Neural cell (in vitro differentiated cells): ENCODE measurements at regions not wholly inside any gene's neighbourhood (a gene's known extent, or its start where the extent isn't known, plus 50 kb on each side); places are given as distances from the start of the nearest gene placed in this dataset.

Experiments used
- EP300 ChIP-seq: fragments of 450-650 bp; conservative IDR thresholded peaks from 2 replicates; pipeline ENCODE4 v1.6.1; 2014; ENCODE audit warnings: antibody characterized with exemption, mild to moderate bottlenecking, moderate library complexity; ENCODE audit not compliant: poor library complexity, severe bottlenecking
- EZH2 ChIP-seq: fragments of 200-600, 300-800 bp; shearing (Covaris generic), sonication (generic); IDR thresholded peaks from 2 replicates; pipeline ENCODE4 v1.6.1; 2014; ENCODE audit warnings: antibody characterized with exemption, low read length, borderline replicate concordance, mild to moderate bottlenecking; ENCODE audit not compliant: insufficient read depth, poor library complexity, severe bottlenecking
- MXI1 ChIP-seq: fragments of 450-650 bp; conservative IDR thresholded peaks from 2 replicates; pipeline ENCODE4 v1.6.1; 2014; ENCODE audit warnings: antibody characterized with exemption, mild to moderate bottlenecking; ENCODE audit not compliant: poor library complexity, severe bottlenecking
- TAF1 ChIP-seq: IDR thresholded peaks from 2 replicates; pipeline ENCODE4 v1.6.1; 2012; ENCODE audit warnings: low read depth
- TF ChIP-seq, protein P1 (sequence below): fragments of 450-650 bp; IDR thresholded peaks from 2 replicates; pipeline ENCODE4 v1.5.1; 2014; ENCODE audit warnings: antibody characterized with exemption, mild to moderate bottlenecking, moderate library complexity; ENCODE audit not compliant: poor library complexity, severe bottlenecking

DNA sequence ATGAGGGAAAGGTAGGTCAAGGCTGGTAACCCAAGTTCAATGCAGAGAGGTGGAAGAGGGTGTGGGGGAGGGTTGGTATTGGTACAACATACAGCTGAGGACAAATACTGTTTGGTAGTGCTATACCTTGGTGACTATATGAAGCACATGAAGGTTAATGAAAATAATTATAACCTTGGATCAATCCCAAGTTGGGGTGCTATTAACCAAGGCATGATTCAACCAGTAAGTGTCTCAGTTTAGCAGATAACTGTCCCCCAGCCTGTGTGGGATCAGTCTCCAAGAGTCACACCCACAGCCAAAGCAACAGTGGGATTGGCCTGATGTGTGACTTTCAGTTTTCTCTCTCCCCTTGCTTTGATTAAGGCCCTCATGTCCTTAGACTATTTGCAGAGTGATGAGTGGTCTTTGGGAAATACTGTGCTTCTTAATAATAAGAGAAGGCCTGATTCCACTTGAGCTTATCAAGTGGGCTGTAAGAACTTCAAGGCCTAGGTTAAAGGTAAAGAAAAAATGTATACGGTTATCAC is 80.8 kb downstream of the EOMES start:
- no peak for TF ChIP-seq EZH2
- no peak for TF ChIP-seq EP300
- TF ChIP-seq, protein P1, sequence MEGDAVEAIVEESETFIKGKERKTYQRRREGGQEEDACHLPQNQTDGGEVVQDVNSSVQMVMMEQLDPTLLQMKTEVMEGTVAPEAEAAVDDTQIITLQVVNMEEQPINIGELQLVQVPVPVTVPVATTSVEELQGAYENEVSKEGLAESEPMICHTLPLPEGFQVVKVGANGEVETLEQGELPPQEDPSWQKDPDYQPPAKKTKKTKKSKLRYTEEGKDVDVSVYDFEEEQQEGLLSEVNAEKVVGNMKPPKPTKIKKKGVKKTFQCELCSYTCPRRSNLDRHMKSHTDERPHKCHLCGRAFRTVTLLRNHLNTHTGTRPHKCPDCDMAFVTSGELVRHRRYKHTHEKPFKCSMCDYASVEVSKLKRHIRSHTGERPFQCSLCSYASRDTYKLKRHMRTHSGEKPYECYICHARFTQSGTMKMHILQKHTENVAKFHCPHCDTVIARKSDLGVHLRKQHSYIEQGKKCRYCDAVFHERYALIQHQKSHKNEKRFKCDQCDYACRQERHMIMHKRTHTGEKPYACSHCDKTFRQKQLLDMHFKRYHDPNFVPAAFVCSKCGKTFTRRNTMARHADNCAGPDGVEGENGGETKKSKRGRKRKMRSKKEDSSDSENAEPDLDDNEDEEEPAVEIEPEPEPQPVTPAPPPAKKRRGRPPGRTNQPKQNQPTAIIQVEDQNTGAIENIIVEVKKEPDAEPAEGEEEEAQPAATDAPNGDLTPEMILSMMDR: no peak
- TF ChIP-seq MXI1: no peak
- no peak for TF ChIP-seq TAF1
